ENCODE measurements at regions not wholly inside any gene's neighbourhood (a gene's known extent, or its start where the extent isn't known, plus 50 kb on each side); places are given as distances from the start of the nearest gene placed in this dataset.
"Not testable (repeated sequence)": the region's sequence is repeated elsewhere in the genome, so short reads cannot be mapped to it uniquely, and the experiment has no call there.

DNA sequence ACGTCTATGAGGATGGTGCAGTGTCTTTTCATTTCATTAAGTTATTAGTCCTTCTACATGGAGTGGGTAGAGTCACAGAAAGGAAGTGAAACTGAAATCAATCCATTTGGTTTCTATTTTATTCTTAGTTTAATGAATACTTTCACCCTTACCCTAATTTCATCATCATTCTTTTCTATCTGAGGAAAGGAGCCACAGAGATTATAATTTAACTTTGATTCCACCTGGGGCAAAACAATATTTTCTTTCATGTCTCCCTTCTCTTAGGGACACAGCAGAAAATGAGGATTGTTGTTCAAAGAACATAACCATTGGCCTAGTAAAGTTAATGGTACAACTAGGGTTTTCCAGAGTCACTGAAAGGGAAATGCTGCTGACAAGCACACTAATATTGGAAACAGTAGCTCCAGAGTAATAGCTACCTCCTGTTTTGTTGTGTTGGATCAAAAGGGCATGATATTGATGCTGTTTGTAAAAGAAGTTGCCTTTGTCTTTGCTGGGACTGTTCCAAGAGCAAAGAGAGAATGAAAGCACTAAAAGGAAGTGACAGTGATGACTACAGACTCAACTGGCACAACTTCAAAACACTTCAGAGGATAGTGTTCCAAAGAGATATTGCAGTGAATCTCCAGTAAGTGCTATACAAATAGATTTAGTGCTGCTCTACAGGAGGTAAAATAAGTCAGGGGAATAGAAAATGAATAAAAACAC lies 247.1 kb upstream of the PITX2 start:
- peaks cover 0 to 7% of the 10 kb centered on the region in 2 donors for H3K4me1 ChIP-seq (ENCODE audit: control insufficient read depth in 2 of 2, insufficient read depth in 2 of 2, low read length in 2 of 2)
- H3K4me3 ChIP-seq (ENCODE audit: low read length in 2 of 2) = no peak overlapping the region
- no peaks in the 10 kb centered on the region for H3K36me3 ChIP-seq (ENCODE audit: control insufficient read depth in 2 of 2, insufficient read depth in 2 of 2, low read length in 2 of 2)
- H3K9me3 ChIP-seq (ENCODE audit: control insufficient read depth in 2 of 2, low read length in 2 of 2) = no peaks in the 10 kb centered on the region
- no peak overlapping the region for H3K27ac ChIP-seq (ENCODE audit: low read depth in 2 of 2, low read length in 2 of 2)
- H3K9ac ChIP-seq (ENCODE audit: low read depth in 1 of 2, low read length in 2 of 2) = no peak overlapping the region
- H3K27me3 ChIP-seq (ENCODE audit: control insufficient read depth in 2 of 2, insufficient read depth in 2 of 2, low read length in 2 of 2) = no peaks in the 10 kb centered on the region

DNA sequence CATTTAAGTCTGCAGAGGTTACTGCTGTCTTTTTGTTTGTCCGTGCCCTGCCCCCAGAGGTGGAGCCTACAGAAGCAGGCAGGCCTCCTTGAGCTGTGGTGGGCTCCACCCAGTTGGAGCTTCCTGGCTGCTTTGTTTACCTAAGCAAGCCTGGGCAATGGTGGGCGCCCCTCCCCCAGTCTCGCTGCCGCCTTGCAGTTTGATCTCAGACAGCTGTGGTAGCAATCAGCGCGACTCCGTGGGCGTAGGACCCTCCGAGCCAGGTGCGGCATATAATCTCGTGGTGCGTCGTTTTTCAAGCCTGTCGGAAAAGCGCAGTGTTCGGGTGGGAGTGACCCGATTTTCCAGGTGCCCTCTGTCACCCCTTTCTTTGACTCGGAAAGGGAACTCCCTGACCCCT lies 253.3 kb upstream of the PITX2 start:
- H3K4me1 ChIP-seq (ENCODE audit: control insufficient read depth in 2 of 2, insufficient read depth in 2 of 2, low read length in 2 of 2); H3K9me3 ChIP-seq (ENCODE audit: control insufficient read depth in 2 of 2, low read length in 2 of 2); H3K4me3 ChIP-seq (ENCODE audit: low read length in 2 of 2); H3K27me3 ChIP-seq (ENCODE audit: control insufficient read depth in 2 of 2, insufficient read depth in 2 of 2, low read length in 2 of 2); H3K9ac ChIP-seq (ENCODE audit: low read depth in 1 of 2, low read length in 2 of 2); H3K27ac ChIP-seq (ENCODE audit: low read depth in 2 of 2, low read length in 2 of 2); H3K36me3 ChIP-seq (ENCODE audit: control insufficient read depth in 2 of 2, insufficient read depth in 2 of 2, low read length in 2 of 2): not testable (repeated sequence)

DNA sequence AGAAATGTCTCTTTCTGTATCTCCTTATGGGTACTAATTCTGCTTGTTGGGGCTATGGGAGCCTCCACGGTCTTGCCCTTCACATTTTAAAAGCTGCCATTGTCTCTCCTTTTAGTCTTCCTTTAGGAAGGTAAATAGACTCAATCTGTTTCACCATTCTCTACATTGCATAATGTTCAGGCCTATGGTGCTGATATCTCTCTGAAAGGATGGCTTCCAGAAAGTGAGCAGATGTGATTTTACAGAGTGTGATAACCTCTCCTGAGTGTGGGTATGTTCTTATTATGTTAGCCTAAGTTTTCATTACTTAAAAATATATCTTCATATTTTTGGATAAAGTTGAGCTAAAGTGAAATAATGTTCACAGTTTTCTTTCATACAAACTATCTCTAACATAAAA lies 254.0 kb upstream of the PITX2 start:
- Histone ChIP-seq H3K4me1 (ENCODE audit: control insufficient read depth in 2 of 2, insufficient read depth in 2 of 2, low read length in 2 of 2) (no peaks in the 10 kb centered on the region), H3K4me3 (ENCODE audit: low read length in 2 of 2) (no peak overlapping the region), H3K36me3 (ENCODE audit: control insufficient read depth in 2 of 2, insufficient read depth in 2 of 2, low read length in 2 of 2) (no peaks in the 10 kb centered on the region), H3K9me3 (ENCODE audit: control insufficient read depth in 2 of 2, low read length in 2 of 2) (no peaks in the 10 kb centered on the region), H3K27ac (ENCODE audit: low read depth in 2 of 2, low read length in 2 of 2) (no peak overlapping the region), H3K27me3 (ENCODE audit: control insufficient read depth in 2 of 2, insufficient read depth in 2 of 2, low read length in 2 of 2) (no peaks in the 10 kb centered on the region), H3K9ac (ENCODE audit: low read depth in 1 of 2, low read length in 2 of 2) (no peak overlapping the region)

DNA sequence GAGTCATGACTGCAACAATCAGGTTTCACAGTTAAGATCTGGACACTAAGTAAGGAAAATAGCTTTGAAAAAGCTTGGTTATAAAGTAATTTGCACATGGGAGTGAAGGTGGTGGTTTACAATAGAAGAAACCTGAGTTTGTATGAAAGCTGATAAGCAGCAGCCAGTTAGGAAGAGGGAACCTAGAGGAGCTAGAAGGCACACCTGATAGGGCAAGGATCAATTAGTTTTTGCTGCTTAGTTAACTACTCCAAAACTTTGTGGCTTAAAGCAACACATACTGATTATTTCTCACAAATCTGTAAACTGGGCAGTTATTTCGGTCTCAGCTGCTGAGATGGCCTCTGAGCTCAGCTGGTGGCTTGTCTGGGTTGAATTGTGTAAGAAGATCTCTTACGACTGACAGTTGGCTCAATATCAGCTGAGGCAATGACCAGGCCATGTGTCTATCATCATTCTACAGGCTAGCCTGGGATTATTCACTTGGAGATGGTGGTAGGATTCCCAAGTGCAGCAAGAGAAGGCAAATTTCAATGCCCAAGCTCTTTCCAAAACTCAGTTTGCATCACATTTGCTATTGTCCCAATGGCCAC lies 255.0 kb upstream of the PITX2 start:
- Histone ChIP-seq H3K4me3 (ENCODE audit: low read length in 2 of 2) (no peak overlapping the region), H3K36me3 (ENCODE audit: control insufficient read depth in 2 of 2, insufficient read depth in 2 of 2, low read length in 2 of 2) (no peaks in the 10 kb centered on the region), H3K27ac (ENCODE audit: low read depth in 2 of 2, low read length in 2 of 2) (no peak overlapping the region), H3K4me1 (ENCODE audit: control insufficient read depth in 2 of 2, insufficient read depth in 2 of 2, low read length in 2 of 2) (no peaks in the 10 kb centered on the region), H3K9ac (ENCODE audit: low read depth in 1 of 2, low read length in 2 of 2) (no peak overlapping the region), H3K9me3 (ENCODE audit: control insufficient read depth in 2 of 2, low read length in 2 of 2) (no peaks in the 10 kb centered on the region), H3K27me3 (ENCODE audit: control insufficient read depth in 2 of 2, insufficient read depth in 2 of 2, low read length in 2 of 2) (no peaks in the 10 kb centered on the region)

DNA sequence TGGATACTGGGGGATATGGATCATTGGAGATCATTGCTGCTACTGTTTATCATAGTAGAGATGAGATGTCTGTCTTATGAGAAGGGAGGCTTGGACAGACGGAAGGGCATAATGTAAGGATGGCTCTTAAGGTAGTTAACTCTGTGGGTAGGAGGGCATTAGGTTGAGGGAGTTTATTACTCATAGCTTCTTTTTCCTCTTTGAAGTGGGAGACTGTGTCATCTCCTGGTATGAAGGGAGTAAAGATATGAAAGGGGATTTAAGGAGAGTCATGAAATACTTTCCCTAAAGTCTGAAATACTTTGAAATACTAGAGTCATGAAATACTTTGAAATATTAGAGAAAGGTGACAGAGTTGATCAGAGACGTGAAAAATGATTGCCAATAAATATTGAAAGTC lies 255.5 kb upstream of the PITX2 start:
- Histone ChIP-seq H3K27ac (ENCODE audit: low read depth in 2 of 2, low read length in 2 of 2) (no peak overlapping the region), H3K4me3 (ENCODE audit: low read length in 2 of 2) (no peak overlapping the region), H3K36me3 (ENCODE audit: control insufficient read depth in 2 of 2, insufficient read depth in 2 of 2, low read length in 2 of 2) (no peaks in the 10 kb centered on the region), H3K9me3 (ENCODE audit: control insufficient read depth in 2 of 2, low read length in 2 of 2) (no peaks in the 10 kb centered on the region), H3K9ac (ENCODE audit: low read depth in 1 of 2, low read length in 2 of 2) (no peak overlapping the region), H3K4me1 (ENCODE audit: control insufficient read depth in 2 of 2, insufficient read depth in 2 of 2, low read length in 2 of 2) (no peaks in the 10 kb centered on the region), H3K27me3 (ENCODE audit: control insufficient read depth in 2 of 2, insufficient read depth in 2 of 2, low read length in 2 of 2) (no peaks in the 10 kb centered on the region)

DNA sequence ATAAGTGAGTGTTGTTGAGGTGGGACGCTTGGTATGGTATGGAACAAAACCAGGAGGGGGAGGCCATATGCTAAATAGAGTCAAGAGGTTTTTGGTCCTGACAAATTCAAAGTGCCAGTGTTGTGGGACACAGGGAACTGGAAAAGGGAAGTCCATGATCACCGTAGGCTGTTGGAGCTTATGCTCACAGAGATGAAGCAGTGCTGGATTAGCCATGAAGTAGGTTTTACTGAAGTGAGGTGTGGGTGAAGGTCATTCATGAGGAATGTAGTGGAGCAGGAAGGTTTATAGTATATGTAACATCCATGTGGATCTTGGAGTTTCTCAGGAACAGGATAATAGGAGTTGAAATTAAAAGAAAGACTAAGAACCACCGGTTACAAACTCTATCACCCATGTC lies 256.1 kb upstream of the PITX2 start:
- Histone ChIP-seq H3K36me3 (ENCODE audit: control insufficient read depth in 2 of 2, insufficient read depth in 2 of 2, low read length in 2 of 2) (no peaks in the 10 kb centered on the region), H3K27me3 (ENCODE audit: control insufficient read depth in 2 of 2, insufficient read depth in 2 of 2, low read length in 2 of 2) (no peaks in the 10 kb centered on the region), H3K9ac (ENCODE audit: low read depth in 1 of 2, low read length in 2 of 2) (no peak overlapping the region), H3K4me1 (ENCODE audit: control insufficient read depth in 2 of 2, insufficient read depth in 2 of 2, low read length in 2 of 2) (no peaks in the 10 kb centered on the region), H3K9me3 (ENCODE audit: control insufficient read depth in 2 of 2, low read length in 2 of 2) (no peaks in the 10 kb centered on the region), H3K27ac (ENCODE audit: low read depth in 2 of 2, low read length in 2 of 2) (no peak overlapping the region), H3K4me3 (ENCODE audit: low read length in 2 of 2) (no peak overlapping the region)

DNA sequence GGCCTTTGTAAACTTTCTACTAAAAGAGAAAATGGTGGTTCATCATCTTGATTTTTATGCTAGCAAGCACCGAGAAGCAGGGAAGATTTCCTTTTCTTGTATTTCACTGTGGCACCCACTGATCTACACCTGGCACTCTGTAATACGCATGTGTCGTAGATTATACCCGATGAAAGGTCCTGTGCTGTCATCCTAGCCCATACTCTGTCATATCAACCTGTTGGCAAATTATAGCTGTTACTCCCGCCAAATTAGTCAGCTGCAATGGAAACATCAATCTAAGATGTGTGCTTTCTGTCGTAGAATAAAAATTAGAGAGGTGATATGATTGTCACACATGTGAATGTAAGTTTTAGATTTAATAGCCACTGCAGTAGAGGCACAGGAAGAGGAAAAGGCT lies 263.4 kb upstream of the PITX2 start:
- H3K27me3 ChIP-seq (ENCODE audit: control insufficient read depth in 2 of 2, insufficient read depth in 2 of 2, low read length in 2 of 2) = no peaks in the 10 kb centered on the region
- no peaks in the 10 kb centered on the region for H3K4me1 ChIP-seq (ENCODE audit: control insufficient read depth in 2 of 2, insufficient read depth in 2 of 2, low read length in 2 of 2)
- no peak overlapping the region for H3K9ac ChIP-seq (ENCODE audit: low read depth in 1 of 2, low read length in 2 of 2)
- H3K4me3 ChIP-seq (ENCODE audit: low read length in 2 of 2) = no peak overlapping the region
- no peaks in the 10 kb centered on the region for H3K9me3 ChIP-seq (ENCODE audit: control insufficient read depth in 2 of 2, low read length in 2 of 2)
- H3K27ac ChIP-seq (ENCODE audit: low read depth in 2 of 2, low read length in 2 of 2) = no peak overlapping the region
- H3K36me3 ChIP-seq (ENCODE audit: control insufficient read depth in 2 of 2, insufficient read depth in 2 of 2, low read length in 2 of 2) = no peaks in the 10 kb centered on the region

DNA sequence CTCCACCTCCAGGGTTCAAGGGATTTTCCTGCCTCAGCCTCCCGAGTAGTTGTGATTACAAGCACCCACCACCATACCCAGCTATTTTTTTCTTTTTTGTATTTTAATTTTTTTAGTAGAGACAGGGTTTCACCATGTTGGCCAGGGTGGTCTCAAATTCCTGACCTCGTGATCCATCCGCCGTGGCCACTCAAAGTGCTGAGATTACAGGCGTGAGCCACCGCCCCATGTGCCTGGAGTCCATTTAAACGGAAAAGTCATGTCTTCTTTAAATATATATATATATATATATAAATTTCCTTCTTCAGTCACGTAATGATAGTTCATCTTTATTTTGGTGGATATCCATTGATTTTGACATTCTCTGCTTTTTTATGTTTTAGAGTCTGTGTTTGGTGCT lies 264.0 kb upstream of the PITX2 start:
- Histone ChIP-seq H3K9ac (ENCODE audit: low read depth in 1 of 2, low read length in 2 of 2) (no peak overlapping the region), H3K4me3 (ENCODE audit: low read length in 2 of 2) (no peak overlapping the region), H3K27ac (ENCODE audit: low read depth in 2 of 2, low read length in 2 of 2) (no peak overlapping the region), H3K9me3 (ENCODE audit: control insufficient read depth in 2 of 2, low read length in 2 of 2) (no peaks in the 10 kb centered on the region), H3K4me1 (ENCODE audit: control insufficient read depth in 2 of 2, insufficient read depth in 2 of 2, low read length in 2 of 2) (no peaks in the 10 kb centered on the region), H3K27me3 (ENCODE audit: control insufficient read depth in 2 of 2, insufficient read depth in 2 of 2, low read length in 2 of 2) (no peaks in the 10 kb centered on the region), H3K36me3 (ENCODE audit: control insufficient read depth in 2 of 2, insufficient read depth in 2 of 2, low read length in 2 of 2) (no peaks in the 10 kb centered on the region)

DNA sequence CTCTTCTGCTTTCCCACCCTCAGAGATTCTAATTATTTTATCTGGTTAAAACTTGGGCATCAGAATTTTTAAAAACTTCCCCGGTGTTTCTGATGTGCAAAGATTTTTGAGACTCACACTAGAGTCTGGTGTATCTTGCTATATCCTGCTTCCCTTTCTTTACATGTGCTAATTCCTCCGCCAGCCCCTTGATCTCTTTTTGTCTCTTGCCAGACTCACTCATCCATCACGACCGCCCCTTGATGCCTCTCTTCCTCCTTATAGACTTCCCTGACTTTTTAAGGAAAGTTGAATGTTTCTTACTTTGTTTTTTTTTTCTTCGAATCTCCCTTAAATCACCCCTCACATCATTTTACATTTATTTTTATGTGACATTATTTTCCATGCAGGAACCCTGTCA lies 274.9 kb upstream of the PITX2 start:
- Histone ChIP-seq H3K4me3 (ENCODE audit: low read length in 2 of 2) (no peak overlapping the region), H3K9ac (ENCODE audit: low read depth in 1 of 2, low read length in 2 of 2) (no peak overlapping the region), H3K36me3 (ENCODE audit: control insufficient read depth in 2 of 2, insufficient read depth in 2 of 2, low read length in 2 of 2) (no peaks in the 10 kb centered on the region), H3K27me3 (ENCODE audit: control insufficient read depth in 2 of 2, insufficient read depth in 2 of 2, low read length in 2 of 2) (no peaks in the 10 kb centered on the region), H3K4me1 (ENCODE audit: control insufficient read depth in 2 of 2, insufficient read depth in 2 of 2, low read length in 2 of 2) (peaks cover 0 to 3% of the 10 kb centered on the region in 2 donors), H3K9me3 (ENCODE audit: control insufficient read depth in 2 of 2, low read length in 2 of 2) (no peaks in the 10 kb centered on the region), H3K27ac (ENCODE audit: low read depth in 2 of 2, low read length in 2 of 2) (no peak overlapping the region)

DNA sequence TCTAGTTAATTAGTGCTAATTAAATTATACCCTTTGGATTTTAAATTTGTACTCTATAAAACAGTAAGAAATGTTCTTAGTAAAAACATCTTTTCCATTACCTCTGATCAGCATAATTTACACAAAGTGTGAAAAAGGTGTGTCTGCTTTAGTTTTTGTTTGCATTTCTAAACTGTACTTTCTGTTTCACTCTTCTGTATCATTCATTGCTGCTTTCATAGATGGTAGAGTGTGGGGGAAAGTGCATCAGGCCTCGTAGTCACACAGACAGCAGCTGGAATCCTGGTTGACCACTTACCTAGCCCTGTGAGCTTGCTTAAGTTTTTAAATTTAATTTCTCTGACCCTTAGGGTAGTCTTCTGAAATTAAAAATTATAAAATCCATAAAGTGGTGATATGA lies 275.4 kb upstream of the PITX2 start:
- Histone ChIP-seq H3K9me3 (ENCODE audit: control insufficient read depth in 2 of 2, low read length in 2 of 2) (no peaks in the 10 kb centered on the region), H3K9ac (ENCODE audit: low read depth in 1 of 2, low read length in 2 of 2) (no peak overlapping the region), H3K4me1 (ENCODE audit: control insufficient read depth in 2 of 2, insufficient read depth in 2 of 2, low read length in 2 of 2) (peaks cover 0 to 3% of the 10 kb centered on the region in 2 donors), H3K4me3 (ENCODE audit: low read length in 2 of 2) (no peak overlapping the region), H3K27ac (ENCODE audit: low read depth in 2 of 2, low read length in 2 of 2) (no peak overlapping the region), H3K36me3 (ENCODE audit: control insufficient read depth in 2 of 2, insufficient read depth in 2 of 2, low read length in 2 of 2) (no peaks in the 10 kb centered on the region), H3K27me3 (ENCODE audit: control insufficient read depth in 2 of 2, insufficient read depth in 2 of 2, low read length in 2 of 2) (no peaks in the 10 kb centered on the region)

Measured in mucosa of rectum (tissue), 2 donors.